ENCODE measurements at regions not wholly inside any gene's neighbourhood (a gene's known extent, or its start where the extent isn't known, plus 50 kb on each side); places are given as distances from the start of the nearest gene placed in this dataset.

- no peak for TF ChIP-seq CTCF (IDR thresholded peaks at IDR 0.05; ENCODE audit: insufficient read depth, low read length, poor library complexity, severe bottlenecking)
- TF ChIP-seq EZH2phosphoT487 (conservative IDR thresholded peaks at IDR 0.05; ENCODE audit: low read length) = no peak
Observed at GRCh38 chr5:67827541-67827940, 388.0 kb upstream of the PIK3R1 start.
